A172 (cell line): ENCODE measurements at regions not wholly inside any gene's neighbourhood (a gene's known extent, or its start where the extent isn't known, plus 50 kb on each side); places are given as distances from the start of the nearest gene placed in this dataset.
"Not testable (repeated sequence)": the region's sequence is repeated elsewhere in the genome, so short reads cannot be mapped to it uniquely, and the experiment has no call there.

ENCODE experiments used
- DNase-seq: peaks from one replicate; pipeline ENCODE4 v3.0.0-alpha.2; 2015; ENCODE audit warnings: low spot score

- no peak for DNase-seq
Measured at GRCh38 chr10:121276046-121276445, 322.2 kb downstream of the FGFR2 start.

- DNase-seq: no peak
Measured at GRCh38 chr10:121276822-121277221, 321.4 kb downstream of the FGFR2 start.

- not testable (repeated sequence) for DNase-seq
Measured at GRCh38 chr10:121278386-121278785, 319.9 kb downstream of the FGFR2 start.

GRCh38 chr10:121281576-121281975 is 316.7 kb downstream of the FGFR2 start:
- no peak for DNase-seq

- DNase-seq: no peak
Measured at GRCh38 chr10:121282264-121282663, 316.0 kb downstream of the FGFR2 start.

GRCh38 chr10:121282797-121283515 is 315.3 kb downstream of the FGFR2 start:
- DNase-seq: no peak

- DNase-seq: no peak
Measured at GRCh38 chr10:121284936-121285335, 313.3 kb downstream of the FGFR2 start.

GRCh38 chr10:121285406-121286196 is 312.6 kb downstream of the FGFR2 start:
- no peak for DNase-seq

- DNase-seq: no peak
Measured at GRCh38 chr10:121288011-121288410, 310.2 kb downstream of the FGFR2 start.

- DNase-seq: no peak
Measured at GRCh38 chr10:121288864-121289661, 309.2 kb downstream of the FGFR2 start.

- DNase-seq: no peak
Measured at GRCh38 chr10:121289800-121290199, 308.4 kb downstream of the FGFR2 start.

GRCh38 chr10:121290674-121291073 is 307.6 kb downstream of the FGFR2 start:
- no peak for DNase-seq

GRCh38 chr10:121291376-121291775 is 306.9 kb downstream of the FGFR2 start:
- DNase-seq: no peak

- no peak for DNase-seq
Measured at GRCh38 chr10:121291823-121292222, 306.4 kb downstream of the FGFR2 start.

- DNase-seq: no peak
Measured at GRCh38 chr10:121292321-121292720, 305.9 kb downstream of the FGFR2 start.

GRCh38 chr10:121293110-121293509 is 305.1 kb downstream of the FGFR2 start:
- no peak for DNase-seq

GRCh38 chr10:121294630-121295029 is 303.6 kb downstream of the FGFR2 start:
- DNase-seq: no peak

- DNase-seq: no peak
Measured at GRCh38 chr10:121296378-121296777, 301.9 kb downstream of the FGFR2 start.

- DNase-seq: no peak
Measured at GRCh38 chr10:121296881-121297585, 301.2 kb downstream of the FGFR2 start.

- no peak for DNase-seq
Measured at GRCh38 chr10:121300723-121301122, 297.5 kb downstream of the FGFR2 start.

GRCh38 chr10:121302541-121303180 is 295.6 kb downstream of the FGFR2 start:
- no peak for DNase-seq
